ENCODE measurements at regions not wholly inside any gene's neighbourhood (a gene's known extent, or its start where the extent isn't known, plus 50 kb on each side); places are given as distances from the start of the nearest gene placed in this dataset.

GRCh38 chr11:23284631-23285030 is 424.4 kb upstream of the CCDC179 start:
- TF ChIP-seq CTCF (conservative IDR thresholded peaks at IDR 0.05), result no peak
- TF ChIP-seq ZFX (IDR thresholded peaks at IDR 0.05), result no peak

Data from C4-2B (cell line).